Neural progenitor cell (in vitro differentiated cells): ENCODE measurements at regions not wholly inside any gene's neighbourhood (a gene's known extent, or its start where the extent isn't known, plus 50 kb on each side); places are given as distances from the start of the nearest gene placed in this dataset.

Experiments
- DNase-seq: peaks from one replicate; pipeline ENCODE4 v3.0.0-alpha.2; 2016; ENCODE audit warnings: low spot score
- H2AFZ ChIP-seq: fragments of 200-600 bp; sonication (generic); replicated peaks from 2 replicates; pipeline ENCODE4 v1.6.1; 2016; ENCODE audit warnings: antibody characterized with exemption
- H3F3A ChIP-seq: fragments of 200-600 bp; sonication (generic); 2 replicates; pipeline ENCODE4 v1.6.1; 2016; ENCODE audit warnings: antibody characterized with exemption, low read depth
- H3K27ac ChIP-seq: fragments of 200-600 bp; sonication (generic); 2 replicates; pipeline ENCODE4 v1.5.1; 2016; ENCODE audit warnings: mild to moderate bottlenecking
- H3K27me3 ChIP-seq: fragments of 200-600 bp; sonication (generic); 2 replicates; pipeline ENCODE4 v1.6.1; 2016; ENCODE audit warnings: mild to moderate bottlenecking, moderate library complexity
- H3K36me3 ChIP-seq: fragments of 200-600 bp; sonication (generic); 2 replicates; pipeline ENCODE4 v1.5.1; 2016
- H3K4me1 ChIP-seq: fragments of 200-600 bp; sonication (generic); 2 replicates; pipeline ENCODE4 v1.6.1; 2016; ENCODE audit warnings: mixed run types
- H3K4me2 ChIP-seq: fragments of 200-600 bp; sonication (generic); 2 replicates; pipeline ENCODE4 v1.6.1; 2016
- H3K4me3 ChIP-seq: fragments of 200-600 bp; sonication (generic); 2 replicates; pipeline ENCODE4 v1.5.1; 2016
- H3K79me2 ChIP-seq: fragments of 200-600 bp; sonication (generic); 2 replicates; pipeline ENCODE4 v1.6.1; 2016; ENCODE audit warnings: low read depth
- H3K9ac ChIP-seq: fragments of 200-600 bp; sonication (generic); 2 replicates; pipeline ENCODE4 v1.6.1; 2016
- H3K9me3 ChIP-seq: fragments of 200-600 bp; sonication (generic); 2 replicates; pipeline ENCODE4 v1.5.1; 2016; ENCODE audit warnings: low read depth
- H4K20me1 ChIP-seq: fragments of 200-600 bp; sonication (generic); 2 replicates; pipeline ENCODE4 v1.6.1; 2016; ENCODE audit warnings: low read depth
- H3K27ac Mint-ChIP-seq: 3 replicates; pipeline ENCODE4 v1.8.0; 2021; ENCODE audit warnings: mixed read lengths
- H3K27me3 Mint-ChIP-seq: 2 replicates; pipeline ENCODE4 v1.8.0; 2022; ENCODE audit warnings: low read depth, mild to moderate bottlenecking, inconsistent platforms, moderate library complexity, mixed read lengths; ENCODE audit not compliant: insufficient read depth
- H3K36me3 Mint-ChIP-seq: 3 replicates; pipeline ENCODE4 v1.8.0; 2021; ENCODE audit warnings: mixed read lengths
- H3K4me1 Mint-ChIP-seq: 3 replicates; pipeline ENCODE4 v1.8.0; 2021; ENCODE audit warnings: mixed read lengths
- H3K4me3 Mint-ChIP-seq: 3 replicates; pipeline ENCODE4 v1.8.0; 2021; ENCODE audit warnings: mild to moderate bottlenecking, moderate library complexity, mixed read lengths
- H3K9me3 Mint-ChIP-seq: 3 replicates; pipeline ENCODE4 v1.8.0; 2020; ENCODE audit warnings: mixed read lengths
- EZH2 ChIP-seq: fragments of 200-600 bp; sonication (generic); IDR thresholded peaks from 2 replicates; pipeline ENCODE4 v1.6.1; 2017; ENCODE audit warnings: antibody characterized with exemption, mild to moderate bottlenecking, moderate library complexity
- EZH2phosphoT487 ChIP-seq: fragments of 200-600 bp; sonication (generic); IDR thresholded peaks from 2 replicates; pipeline ENCODE4 v1.6.1; 2017; ENCODE audit warnings: antibody characterized with exemption
- TF ChIP-seq, protein P1 (sequence below): fragments of 200-600 bp; sonication (generic); IDR thresholded peaks from 2 replicates; pipeline ENCODE4 v1.5.1; 2017; ENCODE audit warnings: antibody characterized with exemption, mild to moderate bottlenecking

- H3F3A ChIP-seq, result no peaks in the 10 kb centered on the region
- no peak overlapping the region for H3K4me2 ChIP-seq
- H3K4me1 ChIP-seq, result no peaks in the 10 kb centered on the region
- Mint-ChIP-seq H3K4me1 (no peaks in the 10 kb centered on the region), H3K36me3 (no peaks in the 10 kb centered on the region), H3K27ac (no peak overlapping the region), H3K9me3 (no peaks in the 10 kb centered on the region), H3K27me3 (no peaks in the 10 kb centered on the region), H3K4me3 (no peak overlapping the region)
- no peaks in the 10 kb centered on the region for H3K79me2 ChIP-seq
- no peak overlapping the region for H3K9ac ChIP-seq
- H3K27me3 ChIP-seq, result no peaks in the 10 kb centered on the region
- no peak overlapping the region for H3K4me3 ChIP-seq
- H3K36me3 ChIP-seq, result no peaks in the 10 kb centered on the region
- no peak overlapping the region for H2AFZ ChIP-seq
- H4K20me1 ChIP-seq, result no peaks in the 10 kb centered on the region
- no peak overlapping the region for H3K27ac ChIP-seq
- no peak for DNase-seq
- H3K9me3 ChIP-seq, result no peaks in the 10 kb centered on the region
- TF ChIP-seq EZH2, result no peak
- TF ChIP-seq EZH2phosphoT487, result no peak
- TF ChIP-seq, protein P1, sequence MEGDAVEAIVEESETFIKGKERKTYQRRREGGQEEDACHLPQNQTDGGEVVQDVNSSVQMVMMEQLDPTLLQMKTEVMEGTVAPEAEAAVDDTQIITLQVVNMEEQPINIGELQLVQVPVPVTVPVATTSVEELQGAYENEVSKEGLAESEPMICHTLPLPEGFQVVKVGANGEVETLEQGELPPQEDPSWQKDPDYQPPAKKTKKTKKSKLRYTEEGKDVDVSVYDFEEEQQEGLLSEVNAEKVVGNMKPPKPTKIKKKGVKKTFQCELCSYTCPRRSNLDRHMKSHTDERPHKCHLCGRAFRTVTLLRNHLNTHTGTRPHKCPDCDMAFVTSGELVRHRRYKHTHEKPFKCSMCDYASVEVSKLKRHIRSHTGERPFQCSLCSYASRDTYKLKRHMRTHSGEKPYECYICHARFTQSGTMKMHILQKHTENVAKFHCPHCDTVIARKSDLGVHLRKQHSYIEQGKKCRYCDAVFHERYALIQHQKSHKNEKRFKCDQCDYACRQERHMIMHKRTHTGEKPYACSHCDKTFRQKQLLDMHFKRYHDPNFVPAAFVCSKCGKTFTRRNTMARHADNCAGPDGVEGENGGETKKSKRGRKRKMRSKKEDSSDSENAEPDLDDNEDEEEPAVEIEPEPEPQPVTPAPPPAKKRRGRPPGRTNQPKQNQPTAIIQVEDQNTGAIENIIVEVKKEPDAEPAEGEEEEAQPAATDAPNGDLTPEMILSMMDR, result no peak
Observed at GRCh38 chr11:28871090-28871489, 762.9 kb downstream of the METTL15 start.

- no peak overlapping the region for H3K9ac ChIP-seq
- no peak for DNase-seq
- Mint-ChIP-seq H3K4me1 (peaks cover 3% of the 10 kb centered on the region), H3K27ac (no peak overlapping the region), H3K36me3 (no peaks in the 10 kb centered on the region), H3K4me3 (no peak overlapping the region), H3K9me3 (no peaks in the 10 kb centered on the region), H3K27me3 (peaks cover 4% of the 10 kb centered on the region)
- H2AFZ ChIP-seq, result no peak overlapping the region
- H3K4me3 ChIP-seq, result no peak overlapping the region
- H3K4me2 ChIP-seq, result no peak overlapping the region
- no peaks in the 10 kb centered on the region for H3K36me3 ChIP-seq
- H3F3A ChIP-seq, result no peaks in the 10 kb centered on the region
- H4K20me1 ChIP-seq, result no peaks in the 10 kb centered on the region
- H3K27me3 ChIP-seq, result no peaks in the 10 kb centered on the region
- H3K79me2 ChIP-seq, result no peaks in the 10 kb centered on the region
- peaks cover 7% of the 10 kb centered on the region for H3K4me1 ChIP-seq
- H3K9me3 ChIP-seq, result no peaks in the 10 kb centered on the region
- no peak overlapping the region for H3K27ac ChIP-seq
- TF ChIP-seq EZH2phosphoT487, result no peak
- no peak for TF ChIP-seq EZH2
- TF ChIP-seq, protein P1, result no peak
Observed at GRCh38 chr11:28863422-28863821, 755.2 kb downstream of the METTL15 start.

GRCh38 chr11:28860893-28861292 is 752.7 kb downstream of the METTL15 start:
- Histone ChIP-seq H3K9ac (no peak overlapping the region), H2AFZ (no peak overlapping the region), H4K20me1 (no peaks in the 10 kb centered on the region), H3K4me3 (no peak overlapping the region), H3F3A (no peaks in the 10 kb centered on the region), H3K9me3 (no peaks in the 10 kb centered on the region), H3K36me3 (no peaks in the 10 kb centered on the region), H3K4me1 (peaks cover 7% of the 10 kb centered on the region), H3K4me2 (no peak overlapping the region), H3K27ac (no peak overlapping the region), H3K27me3 (no peaks in the 10 kb centered on the region), H3K79me2 (no peaks in the 10 kb centered on the region)
- H3K27ac Mint-ChIP-seq, result no peak overlapping the region
- DNase-seq, result no peak
- peaks cover 3% of the 10 kb centered on the region for H3K9me3 Mint-ChIP-seq
- no peaks in the 10 kb centered on the region for H3K36me3 Mint-ChIP-seq
- H3K4me3 Mint-ChIP-seq, result no peak overlapping the region
- H3K27me3 Mint-ChIP-seq, result peaks cover 4% of the 10 kb centered on the region
- H3K4me1 Mint-ChIP-seq, result peaks cover 3% of the 10 kb centered on the region
- TF ChIP-seq, protein P1, result no peak
- TF ChIP-seq EZH2phosphoT487, result no peak
- TF ChIP-seq EZH2, result no peak
